HK-2 (cell line): ENCODE measurements at regions not wholly inside any gene's neighbourhood (a gene's known extent, or its start where the extent isn't known, plus 50 kb on each side); places are given as distances from the start of the nearest gene placed in this dataset.

ENCODE experiments used
- DNase-seq: peaks from one replicate; pipeline ENCODE4 v3.0.0-alpha.2; 2018; ENCODE audit not compliant: unreplicated experiment

DNA sequence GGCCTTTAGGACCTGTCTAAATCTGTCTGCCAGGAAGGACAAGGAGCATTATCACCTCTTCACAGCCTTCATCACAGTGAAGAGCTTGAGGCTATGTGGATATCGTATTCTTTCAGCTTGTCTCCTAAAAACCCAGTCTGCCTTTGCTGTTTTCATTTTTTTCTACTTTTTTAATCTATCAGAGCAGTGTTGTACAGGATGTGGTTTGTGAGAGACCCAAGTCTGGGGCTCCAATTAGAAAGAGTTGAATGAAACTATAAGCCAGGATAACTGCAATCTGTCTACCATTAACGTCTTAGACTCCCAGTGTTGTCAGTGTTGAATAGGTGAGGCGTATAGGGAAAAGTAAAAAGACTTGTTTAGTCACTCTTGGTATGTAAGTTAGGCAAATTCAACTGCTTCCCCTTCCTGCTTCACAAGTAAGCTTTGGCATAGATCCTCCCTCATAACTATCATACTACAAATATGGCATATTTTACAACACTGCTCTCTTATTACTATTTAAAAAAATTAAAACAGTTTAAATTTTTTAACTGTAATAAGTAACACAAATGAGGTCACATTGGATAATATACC lies 1225.8 kb upstream of the PRMT6 start:
- DNase-seq, result no peak

DNA sequence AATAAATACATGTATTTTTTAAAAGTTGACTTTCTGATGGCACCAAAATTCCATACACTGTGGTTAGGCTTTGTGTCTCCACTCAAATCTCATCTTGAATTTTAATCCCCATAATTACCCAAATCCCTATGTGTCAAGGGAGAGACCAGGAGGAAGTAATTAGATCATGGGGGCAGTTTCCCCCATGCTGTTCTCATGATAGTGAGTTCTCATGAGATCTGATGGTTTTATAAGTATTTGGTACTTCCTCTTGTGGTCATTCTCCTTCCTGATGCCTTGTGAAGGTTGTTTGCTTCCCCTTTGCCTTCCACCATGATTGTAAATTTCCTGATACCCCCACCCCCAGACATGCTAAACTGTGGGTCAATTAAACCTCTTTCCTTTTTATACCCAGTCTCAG lies 1218.4 kb upstream of the PRMT6 start:
- no peak for DNase-seq

DNA sequence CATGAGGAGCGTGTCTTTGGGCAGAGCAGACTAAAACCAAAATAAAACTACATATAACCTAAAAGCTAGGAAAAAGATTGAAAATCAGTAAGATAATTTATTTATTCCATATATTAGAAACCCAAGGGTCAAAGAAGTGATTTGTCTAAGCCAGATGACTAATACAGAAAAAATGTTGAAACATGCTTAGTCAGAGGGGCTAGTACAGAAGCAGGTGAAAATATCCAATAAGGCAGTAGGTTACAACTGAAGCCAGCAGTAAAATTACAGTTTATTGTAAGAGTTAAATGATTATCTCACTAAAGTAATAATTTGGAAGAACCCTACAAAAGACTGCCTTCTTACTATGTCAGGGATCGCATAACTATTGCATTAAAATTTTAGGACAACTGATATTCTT lies 1190.9 kb upstream of the PRMT6 start:
- DNase-seq, result no peak

DNA sequence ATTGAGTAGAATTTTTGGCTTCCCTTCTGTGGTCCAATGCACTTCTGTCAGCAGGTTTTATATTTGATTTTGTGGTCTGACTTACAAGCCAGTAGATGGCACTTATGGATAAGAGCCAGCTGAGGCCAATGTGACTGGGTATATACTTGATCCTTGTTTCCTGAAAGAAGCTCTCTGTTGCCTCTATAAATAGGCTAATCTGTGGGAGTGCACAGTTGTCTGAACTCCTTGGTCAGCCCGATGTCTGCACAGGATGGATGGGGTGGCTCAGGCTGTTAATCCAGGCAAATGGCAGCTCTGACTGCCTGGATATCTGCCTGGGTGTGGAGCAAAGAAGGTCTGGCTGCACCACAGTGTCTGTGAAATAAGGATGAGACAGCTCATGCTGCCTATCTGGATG lies 1183.7 kb upstream of the PRMT6 start:
- no peak for DNase-seq

DNA sequence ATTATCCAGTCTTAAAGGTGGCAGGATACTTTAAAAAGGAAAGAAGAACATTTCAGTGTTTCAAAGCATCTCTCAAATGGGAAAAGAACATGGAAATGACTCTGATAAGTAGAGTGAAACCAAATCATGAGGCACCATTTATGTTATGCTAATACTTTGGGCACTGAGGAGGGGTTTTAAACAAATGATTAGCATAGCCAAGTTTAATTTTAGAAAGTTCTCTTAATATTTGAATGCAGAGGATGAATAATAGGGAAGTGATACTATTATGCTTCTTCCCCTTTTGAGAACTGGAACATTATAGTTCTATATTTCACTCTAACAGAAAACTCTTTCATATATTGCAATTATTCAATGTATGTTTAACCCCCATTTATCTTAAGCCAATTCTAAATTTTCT lies 1181.9 kb upstream of the PRMT6 start:
- DNase-seq, result no peak

DNA sequence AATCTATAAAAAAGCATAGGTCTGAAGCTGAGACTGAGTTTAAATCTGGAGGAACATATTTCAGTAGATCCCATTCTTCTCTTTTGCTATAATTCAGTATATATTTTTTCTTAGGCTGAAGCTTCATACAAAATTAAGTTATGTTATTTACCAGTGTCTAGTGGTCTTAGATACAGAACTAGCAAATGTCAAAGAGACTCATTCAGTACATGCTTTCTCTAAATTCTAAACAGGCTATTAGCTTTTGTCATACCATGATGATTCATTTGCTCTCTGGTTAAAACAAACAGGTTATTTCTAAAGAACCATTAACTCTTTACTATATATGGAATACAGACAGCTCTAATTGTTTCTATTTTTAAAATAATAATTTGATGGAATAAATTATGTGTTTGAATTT lies 1170.2 kb upstream of the PRMT6 start:
- no peak for DNase-seq

DNA sequence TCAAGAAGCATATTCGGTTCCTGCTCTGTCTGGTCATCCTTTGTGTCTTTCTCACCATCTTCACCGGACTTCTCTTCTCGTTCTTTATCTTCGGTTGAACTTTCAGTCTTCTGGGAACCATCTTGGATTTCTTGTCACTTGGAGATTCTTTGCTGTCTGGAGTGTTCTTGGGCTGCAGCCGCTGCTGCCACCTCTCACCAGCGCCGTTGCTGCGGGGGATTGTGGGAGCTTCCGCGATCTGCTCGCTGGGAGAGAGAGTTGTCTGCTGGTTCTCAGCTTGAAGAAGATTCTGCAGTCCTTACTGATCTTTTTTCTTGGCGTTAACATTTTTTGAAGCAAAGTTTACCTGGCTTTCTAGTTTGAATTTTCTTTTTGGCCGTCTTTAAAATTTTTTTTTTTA lies 1165.2 kb upstream of the PRMT6 start:
- no peak for DNase-seq

DNA sequence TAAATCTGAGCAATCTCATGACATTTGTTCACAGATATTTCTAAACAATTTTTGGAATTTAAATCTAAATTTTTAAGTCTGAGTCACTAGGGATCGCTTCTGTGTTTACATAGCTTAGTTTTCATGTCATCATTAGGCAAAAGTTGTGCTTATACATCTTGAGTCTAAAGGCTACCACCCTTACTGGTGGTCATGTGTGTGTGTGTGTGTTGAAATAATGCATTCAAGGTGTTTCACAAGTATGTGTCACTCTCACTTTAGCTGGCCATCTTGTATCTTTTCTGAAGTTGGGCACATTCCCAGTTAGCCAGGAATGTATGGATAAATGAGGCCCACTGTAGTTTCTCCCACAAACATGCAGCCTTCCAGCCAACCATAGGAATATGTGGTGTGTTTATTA lies 1162.5 kb upstream of the PRMT6 start:
- no peak for DNase-seq

DNA sequence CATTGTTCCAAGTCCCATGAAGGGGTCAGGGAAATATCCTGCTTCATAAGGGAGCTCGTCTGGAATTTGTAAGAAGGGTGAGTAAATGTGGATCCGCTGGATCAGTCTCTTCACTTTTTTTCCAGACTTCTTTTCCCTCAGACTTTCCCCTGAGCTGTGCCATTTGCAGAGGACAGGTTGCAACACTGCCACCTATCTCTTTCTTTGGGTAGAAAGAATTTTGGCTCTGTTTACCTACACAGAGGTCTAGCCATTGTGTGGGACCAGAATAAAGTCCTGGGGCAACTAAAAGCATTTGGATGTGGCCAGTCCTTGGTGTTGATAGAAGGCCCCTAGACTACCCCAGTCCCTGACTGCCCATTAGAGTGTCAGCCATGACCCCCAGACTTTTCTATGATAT lies 1146.7 kb upstream of the PRMT6 start:
- no peak for DNase-seq

DNA sequence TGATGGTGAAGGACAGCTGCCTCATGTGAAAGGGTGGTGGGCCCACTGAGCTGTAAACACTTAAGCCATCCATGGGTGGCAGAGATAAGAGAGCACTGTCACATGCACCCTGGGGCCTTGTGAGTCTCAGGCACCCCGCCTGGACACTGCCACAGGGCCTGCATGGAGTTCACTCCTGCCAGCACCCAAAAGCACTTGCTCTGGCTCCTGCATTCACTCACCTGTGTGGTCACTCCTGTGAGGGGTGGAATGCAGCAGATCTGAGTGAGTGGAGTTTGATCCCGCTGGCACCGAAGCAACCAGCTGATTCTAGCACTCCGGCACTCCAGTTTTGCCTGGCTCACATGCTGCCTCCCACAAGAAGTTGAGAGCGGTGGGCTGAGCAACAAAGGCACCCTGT lies 1142.1 kb upstream of the PRMT6 start:
- no peak for DNase-seq

DNA sequence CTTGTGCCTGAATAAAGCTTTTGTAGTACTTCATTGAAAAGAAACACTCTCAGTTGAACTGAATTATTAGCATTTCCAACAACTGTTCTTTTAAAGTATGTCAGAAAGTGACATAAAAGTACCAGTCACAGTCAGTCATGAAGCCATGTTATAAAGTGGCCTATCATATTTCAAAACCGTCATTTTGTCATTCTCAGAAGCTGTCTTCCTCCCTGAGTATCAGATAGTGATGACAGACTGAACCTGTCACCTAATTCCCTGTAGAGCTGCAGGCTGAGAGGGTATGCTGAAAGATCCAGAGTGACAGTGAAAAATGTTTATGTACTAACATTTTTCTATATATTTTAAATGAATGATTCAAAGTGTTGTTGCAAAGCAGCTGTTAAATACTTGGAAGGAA lies 1121.7 kb upstream of the PRMT6 start:
- DNase-seq, result no peak

DNA sequence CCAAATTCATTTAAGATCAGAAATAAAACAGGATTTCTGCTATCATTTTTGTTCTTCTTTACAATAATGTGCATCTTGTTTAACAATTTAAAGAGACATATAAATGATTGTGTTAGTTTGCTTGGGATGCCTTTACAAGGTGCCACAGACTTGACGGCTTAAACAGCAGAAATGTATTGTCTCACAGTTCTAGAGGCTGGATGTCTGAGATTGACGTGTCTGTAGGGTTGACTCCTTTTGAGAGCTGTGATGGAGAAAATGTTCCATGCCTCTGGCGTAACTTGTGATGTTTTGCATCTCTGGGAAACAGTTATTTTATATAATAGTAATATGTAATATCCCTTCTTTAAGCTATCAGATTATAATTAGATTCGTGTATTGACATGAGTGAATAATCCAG lies 1091.6 kb upstream of the PRMT6 start:
- no peak for DNase-seq

DNA sequence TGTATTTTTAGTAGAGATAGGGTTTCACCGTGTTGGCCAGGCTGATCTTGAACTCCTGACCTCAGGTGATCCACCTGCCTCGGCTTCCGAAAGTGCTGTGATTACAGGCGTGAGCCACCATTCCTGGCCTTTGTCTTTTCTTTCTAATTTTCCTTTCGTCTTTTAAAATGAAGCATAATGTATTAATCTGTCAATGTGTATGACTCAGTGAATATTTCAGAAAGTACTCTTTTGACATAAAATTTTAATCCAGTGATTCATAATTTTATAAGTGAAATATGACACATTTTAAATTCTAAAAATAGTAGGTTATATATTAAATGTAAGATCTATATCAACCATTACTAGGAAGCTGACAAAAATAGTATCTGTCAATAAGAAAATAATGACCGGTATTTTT lies 1059.0 kb upstream of the PRMT6 start:
- no peak for DNase-seq

DNA sequence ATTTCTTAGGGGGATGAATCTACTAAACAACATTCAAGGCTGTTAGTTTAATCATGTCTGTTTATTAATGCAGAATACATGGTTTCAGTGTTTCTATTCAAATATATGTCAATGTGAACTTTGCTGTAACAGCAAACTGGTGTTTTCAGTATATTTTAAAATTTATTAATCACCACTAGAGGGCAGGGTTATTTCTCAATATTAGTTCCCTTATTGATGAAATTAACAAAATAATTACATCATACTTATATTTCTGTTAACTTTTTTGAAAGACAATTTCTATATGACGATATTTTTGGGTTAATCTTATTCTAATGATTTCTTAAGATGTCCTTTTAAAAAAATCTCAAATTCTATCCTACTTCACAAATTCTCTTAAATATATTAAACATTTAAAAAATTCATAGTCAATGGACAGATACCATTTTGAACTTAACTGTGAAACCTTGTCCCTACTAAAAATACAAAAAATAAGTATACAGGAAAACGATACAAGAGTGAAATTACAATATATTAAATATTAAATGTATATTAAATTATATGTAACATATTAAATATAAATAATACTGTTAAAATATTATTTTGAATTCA lies 1034.1 kb upstream of the PRMT6 start:
- no peak for DNase-seq

DNA sequence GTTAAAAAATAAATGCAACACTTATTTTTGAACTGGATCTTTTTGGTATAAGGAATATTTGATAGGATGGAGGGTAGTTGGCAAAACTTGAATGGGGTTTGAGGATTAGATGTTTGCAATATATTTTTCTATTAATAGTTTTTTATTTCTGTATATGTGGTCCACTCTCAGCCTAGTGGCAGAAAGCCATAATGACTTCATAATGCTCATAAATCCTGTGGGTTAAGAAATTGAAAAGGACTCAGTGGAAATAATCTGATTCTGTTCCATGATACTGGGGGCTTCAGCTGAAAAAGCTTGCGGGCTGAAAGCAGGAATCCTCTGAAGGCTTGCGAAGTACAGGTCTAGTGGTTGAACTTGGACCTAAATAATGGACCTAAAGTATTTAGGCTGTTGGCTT lies 1028.6 kb upstream of the PRMT6 start:
- no peak for DNase-seq

DNA sequence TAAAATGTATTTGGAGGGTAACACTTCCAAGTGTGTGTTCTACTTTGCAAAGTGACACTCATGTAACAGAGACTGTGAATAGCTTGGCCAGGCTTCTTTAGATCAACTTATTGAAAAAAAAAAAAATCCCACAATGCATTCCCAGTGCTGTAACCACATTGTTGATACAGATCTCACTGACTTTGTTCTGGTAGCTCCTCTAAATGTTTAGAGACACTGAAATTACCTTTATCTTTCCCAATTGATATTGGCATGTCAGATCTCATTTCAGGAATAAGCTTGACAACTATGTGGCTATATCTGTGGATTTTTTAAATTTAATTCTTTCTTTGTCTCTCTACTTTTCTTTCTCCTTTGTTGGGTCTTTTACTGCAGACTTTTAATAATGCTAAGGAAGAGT lies 1018.9 kb upstream of the PRMT6 start:
- DNase-seq, result no peak

DNA sequence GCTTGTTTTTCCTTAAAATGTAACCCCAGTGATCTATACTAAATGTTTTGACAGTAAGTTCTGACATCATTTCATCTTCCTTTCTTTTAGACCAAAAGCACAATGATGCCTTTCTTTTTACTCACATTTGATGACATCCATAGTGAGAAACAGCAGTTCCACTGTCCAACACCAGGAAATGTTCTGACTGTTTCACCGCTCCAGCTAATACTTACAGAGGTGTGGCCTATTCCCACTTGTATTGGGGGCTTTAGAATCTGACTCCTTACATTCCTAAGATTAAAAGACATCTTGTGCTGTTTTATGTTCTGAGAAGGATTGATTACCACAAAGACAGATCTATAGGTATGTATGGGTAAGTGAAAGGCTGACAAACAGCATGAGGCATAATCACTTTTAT lies 1018.2 kb upstream of the PRMT6 start:
- no peak for DNase-seq

DNA sequence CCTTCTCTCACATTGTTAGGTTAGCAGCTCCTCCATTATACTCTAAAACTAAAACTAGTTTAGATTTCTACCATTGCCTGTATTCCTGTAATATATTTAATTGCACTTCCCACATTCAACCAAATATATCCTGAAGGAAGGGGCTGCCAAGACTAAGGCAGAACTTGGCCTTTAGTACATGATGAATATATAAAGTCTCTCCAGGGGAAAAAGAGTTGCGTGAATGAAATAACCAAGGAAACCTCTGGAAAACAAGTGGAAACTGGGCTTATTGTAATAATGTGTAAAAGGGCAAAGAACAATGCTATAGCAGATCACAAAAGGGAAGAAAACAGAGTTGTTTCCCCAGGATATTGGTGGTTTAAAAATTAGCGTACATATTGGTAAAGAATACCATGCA lies 1012.5 kb upstream of the PRMT6 start:
- no peak for DNase-seq

DNA sequence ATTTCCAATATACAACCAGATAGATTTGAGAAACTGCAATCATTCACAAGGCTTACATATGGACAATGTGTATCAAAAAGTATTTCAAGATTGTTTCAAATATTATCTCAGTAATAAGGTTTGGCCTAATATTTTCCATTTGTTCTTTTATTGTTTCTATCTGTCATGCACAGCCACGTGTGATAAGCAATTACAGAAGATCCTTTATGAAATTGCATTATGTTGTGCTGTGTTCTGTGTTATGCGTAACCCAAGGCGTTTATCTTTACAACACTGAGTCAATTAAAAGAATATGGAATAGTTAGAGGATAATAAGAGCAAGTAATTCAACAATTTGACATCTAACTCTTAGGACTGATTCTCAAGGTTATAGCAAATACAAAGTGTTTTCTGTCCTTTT lies 1009.3 kb upstream of the PRMT6 start:
- DNase-seq, result no peak

DNA sequence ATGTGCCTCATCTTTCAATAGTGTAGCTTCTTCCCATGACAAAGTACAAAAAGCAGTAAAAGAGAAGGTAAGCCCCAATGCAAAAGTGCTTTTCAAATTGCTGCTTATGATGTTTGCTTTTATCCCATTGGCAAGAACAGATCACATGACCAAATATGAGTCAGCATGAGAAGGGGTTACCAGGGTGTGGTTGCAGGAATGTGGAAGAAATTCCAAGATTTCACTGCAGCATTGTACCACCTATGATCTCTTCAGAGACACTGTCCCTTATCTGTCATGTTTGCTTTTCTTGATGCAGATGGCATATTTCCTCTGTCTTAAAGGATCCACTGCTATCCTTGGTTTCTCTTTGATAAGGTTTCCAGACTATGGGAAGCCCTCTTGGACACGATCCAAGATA lies 1006.9 kb upstream of the PRMT6 start:
- DNase-seq, result no peak

DNA sequence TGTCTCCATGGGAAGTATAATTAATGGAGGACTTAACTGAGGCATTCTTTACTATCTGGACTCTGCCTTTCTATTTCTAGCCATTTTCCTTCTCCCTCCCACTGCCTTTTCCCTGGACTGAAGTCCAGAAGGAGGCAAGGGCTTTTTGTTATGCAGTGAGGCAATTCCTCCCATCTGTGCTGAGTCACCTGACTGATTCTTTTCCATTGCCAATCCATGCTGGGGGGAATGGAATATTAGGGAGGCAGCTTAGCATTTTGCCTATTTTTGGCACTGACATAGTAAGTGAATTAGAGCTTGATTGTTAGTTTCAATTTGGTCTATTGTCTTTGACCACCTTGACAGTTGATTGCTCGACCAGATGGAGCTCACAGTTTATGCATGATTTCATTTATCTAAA lies 1000.6 kb upstream of the PRMT6 start:
- no peak for DNase-seq

DNA sequence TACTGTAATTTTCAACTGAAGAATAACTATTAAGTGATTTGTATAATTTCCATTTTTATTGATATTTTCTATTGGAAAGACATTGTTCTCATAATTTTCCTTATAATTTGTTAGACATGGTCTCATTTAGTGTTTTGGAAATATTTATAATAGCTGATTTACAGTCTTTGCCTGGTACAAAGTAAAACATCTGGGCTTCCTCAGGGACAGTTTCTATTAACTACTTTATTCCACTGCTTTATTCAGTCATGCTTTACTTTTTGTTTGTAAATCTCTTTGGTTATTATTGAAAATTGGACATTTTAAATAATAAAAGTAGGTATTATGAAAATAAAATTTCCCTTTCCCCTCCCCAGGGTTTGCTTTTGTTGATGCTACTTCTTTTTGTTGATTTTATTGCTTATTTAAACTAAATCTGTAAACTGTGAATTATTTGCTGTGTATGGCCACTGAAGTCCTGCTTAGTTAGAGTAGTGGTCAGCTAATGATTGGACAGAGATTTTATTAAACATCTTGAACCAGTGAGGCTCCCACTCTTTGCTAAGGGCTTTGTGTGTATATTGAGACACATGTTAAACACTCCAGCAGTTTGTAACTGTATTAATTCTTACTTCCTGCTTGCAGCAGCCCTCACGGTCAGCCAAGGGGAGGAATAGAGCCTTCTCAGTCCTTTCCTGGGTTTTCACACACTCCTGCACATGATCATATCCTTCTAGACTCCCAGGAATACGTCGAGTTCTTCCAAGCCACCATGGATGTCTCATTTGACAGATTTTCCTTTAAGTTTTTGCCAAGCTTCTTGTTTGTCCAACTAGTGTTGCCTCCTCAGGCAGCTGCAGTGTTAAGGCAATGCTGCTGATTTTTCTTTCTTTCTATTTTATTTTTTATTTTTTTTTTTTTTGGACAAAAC lies 994.6 kb upstream of the PRMT6 start:
- DNase-seq, result no peak

DNA sequence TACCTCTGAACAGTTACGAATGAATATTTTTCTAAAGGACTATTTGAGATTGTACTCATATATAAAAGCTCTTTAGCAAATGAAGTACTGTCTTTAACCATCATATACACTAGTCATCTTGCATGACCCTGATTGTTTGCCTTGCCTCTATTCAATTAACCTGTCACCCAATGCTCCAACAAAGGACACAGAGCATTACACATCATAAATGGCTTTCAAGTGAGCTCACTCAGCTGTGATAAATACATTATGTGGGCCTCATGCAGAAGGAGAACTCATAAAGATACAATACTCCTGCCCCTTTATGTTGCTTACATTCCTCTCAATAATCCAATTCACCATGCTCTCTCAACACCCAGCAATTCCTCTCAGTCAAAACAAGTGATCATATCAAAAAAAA lies 993.0 kb upstream of the PRMT6 start:
- no peak for DNase-seq
